GM23338 (cell line): ENCODE measurements at regions not wholly inside any gene's neighbourhood (a gene's known extent, or its start where the extent isn't known, plus 50 kb on each side); places are given as distances from the start of the nearest gene placed in this dataset.
A peak's percentile ranks its signal among the peaks of the same experiment; 100 is the strongest.

Source experiments
- ATAC-seq: fragments of 200-7000 bp; cut with Tn5 transposase; 3 replicates; pipeline ENCODE4 v1.9.1; 2020
- DNase-seq: peaks from one replicate; pipeline ENCODE4 v3.0.0-alpha.2; 2015; ENCODE audit warnings: low spot score
- H2AFZ ChIP-seq: fragments of 200-600 bp; sonication (generic); 2 replicates; pipeline ENCODE4 v1.8.0; 2016; ENCODE audit warnings: antibody characterized with exemption, mild to moderate bottlenecking, moderate library complexity
- H3F3A ChIP-seq: fragments of 200-600 bp; sonication (generic); replicated peaks from 2 replicates; pipeline ENCODE4 v1.8.0; 2017; ENCODE audit warnings: antibody characterized with exemption, mixed run types, low read depth
- H3K27ac ChIP-seq: fragments of 200-600 bp; sonication (generic); 2 replicates; pipeline ENCODE4 v1.6.1; 2016; ENCODE audit warnings: low read depth
- H3K27me3 ChIP-seq: fragments of 200-600 bp; sonication (generic); 2 replicates; pipeline ENCODE4 v1.8.0; 2016; ENCODE audit warnings: mild to moderate bottlenecking, mixed run types, moderate library complexity; ENCODE audit not compliant: insufficient read depth
- H3K36me3 ChIP-seq: fragments of 200-600 bp; sonication (generic); 2 replicates; pipeline ENCODE4 v1.8.0; 2016; ENCODE audit warnings: mild to moderate bottlenecking; ENCODE audit not compliant: insufficient read depth
- H3K4me1 ChIP-seq: fragments of 200-600 bp; sonication (generic); 2 replicates; pipeline ENCODE4 v1.8.0; 2016; ENCODE audit warnings: mild to moderate bottlenecking, moderate library complexity; ENCODE audit not compliant: insufficient read depth
- H3K4me2 ChIP-seq: fragments of 200-600 bp; sonication (generic); 2 replicates; pipeline ENCODE4 v1.7.1; 2017; ENCODE audit warnings: mixed run types
- H3K4me3 ChIP-seq: fragments of 200-600 bp; sonication (generic); 2 replicates; pipeline ENCODE4 v1.6.1; 2016; ENCODE audit warnings: mixed run types
- H3K79me2 ChIP-seq: fragments of 200-600 bp; sonication (generic); replicated peaks from 2 replicates; pipeline ENCODE4 v1.8.0; 2017; ENCODE audit warnings: mild to moderate bottlenecking; ENCODE audit not compliant: insufficient read depth
- H3K9me2 ChIP-seq: fragments of 200-600 bp; sonication (generic); 2 replicates; pipeline ENCODE4 v1.8.0; 2017; ENCODE audit not compliant: insufficient read depth
- H4K20me1 ChIP-seq: fragments of 200-600 bp; sonication (generic); replicated peaks from 2 replicates; pipeline ENCODE4 v1.8.0; 2017; ENCODE audit warnings: mild to moderate bottlenecking; ENCODE audit not compliant: insufficient read depth
- H3K27ac Mint-ChIP-seq: 2 replicates; pipeline ENCODE4 v1.8.0; 2020; ENCODE audit warnings: inconsistent platforms, mild to moderate bottlenecking, moderate library complexity, mixed read lengths
- H3K27me3 Mint-ChIP-seq: 3 replicates; pipeline ENCODE4 v1.8.0; 2022; ENCODE audit warnings: low read depth, mild to moderate bottlenecking, moderate library complexity, mixed read lengths, inconsistent platforms; ENCODE audit not compliant: insufficient read depth, poor library complexity
- H3K36me3 Mint-ChIP-seq: 3 replicates; pipeline ENCODE4 v1.8.0; 2021; ENCODE audit warnings: low read depth, mild to moderate bottlenecking, inconsistent platforms, moderate library complexity, mixed read lengths
- H3K4me1 Mint-ChIP-seq: 3 replicates; pipeline ENCODE4 v1.8.0; 2020; ENCODE audit warnings: mild to moderate bottlenecking, inconsistent platforms, mixed read lengths
- H3K4me3 Mint-ChIP-seq: 3 replicates; pipeline ENCODE4 v1.8.0; 2021; ENCODE audit warnings: moderate library complexity, mild to moderate bottlenecking, inconsistent platforms, mixed read lengths
- H3K9me3 Mint-ChIP-seq: 3 replicates; pipeline ENCODE4 v1.8.0; 2020; ENCODE audit warnings: moderate library complexity, mild to moderate bottlenecking, inconsistent platforms, mixed read lengths
- CREB1 ChIP-seq: fragments of 250-450 bp; sonication (Bioruptor Pico); IDR thresholded peaks from 2 replicates; pipeline ENCODE4 v1.5.0; 2020; ENCODE audit warnings: low read depth, mild to moderate bottlenecking, moderate library complexity
- CTCF ChIP-seq, 2 experiments: fragments of 200-600 bp in 1 of 2; sonication (generic) in 1 of 2; conservative IDR thresholded peaks; 2 replicates each; pipeline versions ENCODE4 v1.5.1 to v1.6.1; 2016 to 2017; ENCODE audit warnings: antibody characterized with exemption in 2 of 2, low read depth in 2 of 2, mild to moderate bottlenecking in 2 of 2, moderate library complexity in 1 of 2
- ETS1 ChIP-seq: IDR thresholded peaks from 2 replicates; pipeline ENCODE4 v1.6.1; 2016; ENCODE audit warnings: antibody characterized with exemption
- EZH2 ChIP-seq: fragments of 200-600 bp; sonication (generic); IDR thresholded peaks from one replicate; pipeline ENCODE4 v1.8.0; 2017; ENCODE audit warnings: antibody characterized with exemption, mild to moderate bottlenecking, low read depth; ENCODE audit not compliant: unreplicated experiment
- EZH2phosphoT487 ChIP-seq: fragments of 200-600 bp; sonication (generic); IDR thresholded peaks from one replicate; pipeline ENCODE4 v1.8.1; 2018; ENCODE audit warnings: antibody characterized with exemption; ENCODE audit not compliant: unreplicated experiment
- JUNB ChIP-seq: IDR thresholded peaks from one replicate; pipeline ENCODE4 v1.6.1; 2016; ENCODE audit warnings: antibody characterized with exemption; ENCODE audit not compliant: unreplicated experiment
- NANOG ChIP-seq: IDR thresholded peaks from 2 replicates; pipeline ENCODE4 v1.6.1; 2016; ENCODE audit warnings: antibody characterized with exemption, borderline replicate concordance
- POLR2AphosphoS5 ChIP-seq: IDR thresholded peaks from 2 replicates; pipeline ENCODE4 v1.6.1; 2016; ENCODE audit warnings: antibody characterized with exemption, low read depth
- REST ChIP-seq: IDR thresholded peaks from one replicate; pipeline ENCODE4 v1.6.1; 2018; ENCODE audit warnings: antibody characterized with exemption; ENCODE audit not compliant: unreplicated experiment
- STAT1 ChIP-seq: IDR thresholded peaks from one replicate; pipeline ENCODE4 v1.6.1; 2016; ENCODE audit warnings: antibody characterized with exemption; ENCODE audit not compliant: unreplicated experiment
- ZNF114 ChIP-seq: fragments of 250-450 bp; sonication (Bioruptor Pico); IDR thresholded peaks from 2 replicates; pipeline ENCODE4 v1.5.0; 2020; ENCODE audit warnings: mild to moderate bottlenecking, moderate library complexity
- ZNF331 ChIP-seq: fragments of 250-450 bp; sonication (Bioruptor Pico); IDR thresholded peaks from 2 replicates; pipeline ENCODE4 v1.5.0; 2020; ENCODE audit warnings: low read depth, mild to moderate bottlenecking, moderate library complexity
- ZNF462 ChIP-seq: fragments of 250-450 bp; sonication (Bioruptor Pico); IDR thresholded peaks from 2 replicates; pipeline ENCODE4 v1.5.0; 2020; ENCODE audit warnings: mild to moderate bottlenecking, moderate library complexity

- Histone ChIP-seq H3F3A (no peaks in the 10 kb centered on the region), H3K79me2 (no peaks in the 10 kb centered on the region), H4K20me1 (no peaks in the 10 kb centered on the region), H3K4me1 (peaks cover 5% of the 10 kb centered on the region; the same call in 1 of the 2 replicates), H2AFZ (no peak overlapping the region), H3K36me3 (no peaks in the 10 kb centered on the region), H3K27ac (no peak overlapping the region), H3K9me2 (peaks cover 7% of the 10 kb centered on the region; the same call in 1 of the 2 replicates), H3K4me3 (no peak overlapping the region), H3K27me3 (no peaks in the 10 kb centered on the region), H3K4me2 (no peak overlapping the region; the same call in 1 of the 2 replicates)
- ATAC-seq (peak; percentile 29; the same call in 1 of the 3 replicates), DNase-seq (no peak)
- peaks cover 2% of the 10 kb centered on the region; the same call in 2 of the 3 replicates for H3K9me3 Mint-ChIP-seq
- no peak overlapping the region for H3K27ac Mint-ChIP-seq
- H3K4me1 Mint-ChIP-seq: peaks cover 13% of the 10 kb centered on the region
- H3K4me3 Mint-ChIP-seq: no peak overlapping the region
- TF ChIP-seq ZNF114 (CRISPR knock-in tag) (no peak), NANOG (no peak), STAT1 (no peak), POLR2AphosphoS5 (no peak), JUNB (no peak), EZH2phosphoT487 (no peak), ZNF331 (CRISPR knock-in tag) (no peak), EZH2 (no peak), REST (no peak), ZNF462 (CRISPR knock-in tag) (no peak), CREB1 (CRISPR knock-in tag) (no peak), ETS1 (no peak), CTCF (conservative IDR thresholded peaks at IDR 0.05; ENCODE audit: low read depth in 2 of 2) (no peak)
- H3K27me3 Mint-ChIP-seq: peaks cover 4% of the 10 kb centered on the region
- H3K36me3 Mint-ChIP-seq: no peaks in the 10 kb centered on the region
Observed at GRCh38 chr12:77760271-77761025, 70.2 kb upstream of the NAV3 start.
